Hippocampal formation (tissue), 2 donors: ENCODE measurements at regions not wholly inside any gene's neighbourhood (a gene's known extent, or its start where the extent isn't known, plus 50 kb on each side); places are given as distances from the start of the nearest gene placed in this dataset.
"Not testable (repeated sequence)": the region's sequence is repeated elsewhere in the genome, so short reads cannot be mapped to it uniquely, and the experiment has no call there.

ENCODE experiments used
- DNase-seq, 2 donors: peaks; one replicate each; lab custom pipeline; 2025; lab: John Stamatoyannopoulos, UW

DNA sequence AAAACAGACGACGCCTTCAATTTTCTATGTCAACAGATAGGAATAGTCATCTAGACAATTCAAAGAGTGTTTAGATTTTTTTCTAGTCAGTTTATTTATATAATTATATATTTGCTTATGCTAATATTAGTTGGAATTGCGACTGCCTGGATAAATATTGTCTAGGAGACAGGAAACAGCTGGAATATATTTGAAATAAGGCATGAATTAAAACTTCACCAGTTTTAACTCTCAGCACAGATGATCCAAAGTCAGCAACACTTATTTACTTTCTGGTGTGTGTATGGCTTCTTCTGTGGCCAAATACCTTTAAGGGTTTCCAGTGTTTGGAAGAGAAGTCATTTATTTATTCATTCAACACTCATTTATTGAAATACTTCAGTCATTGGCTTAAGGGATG is 1215.4 kb upstream of the USP15 start:
- DNase-seq = no peak

DNA sequence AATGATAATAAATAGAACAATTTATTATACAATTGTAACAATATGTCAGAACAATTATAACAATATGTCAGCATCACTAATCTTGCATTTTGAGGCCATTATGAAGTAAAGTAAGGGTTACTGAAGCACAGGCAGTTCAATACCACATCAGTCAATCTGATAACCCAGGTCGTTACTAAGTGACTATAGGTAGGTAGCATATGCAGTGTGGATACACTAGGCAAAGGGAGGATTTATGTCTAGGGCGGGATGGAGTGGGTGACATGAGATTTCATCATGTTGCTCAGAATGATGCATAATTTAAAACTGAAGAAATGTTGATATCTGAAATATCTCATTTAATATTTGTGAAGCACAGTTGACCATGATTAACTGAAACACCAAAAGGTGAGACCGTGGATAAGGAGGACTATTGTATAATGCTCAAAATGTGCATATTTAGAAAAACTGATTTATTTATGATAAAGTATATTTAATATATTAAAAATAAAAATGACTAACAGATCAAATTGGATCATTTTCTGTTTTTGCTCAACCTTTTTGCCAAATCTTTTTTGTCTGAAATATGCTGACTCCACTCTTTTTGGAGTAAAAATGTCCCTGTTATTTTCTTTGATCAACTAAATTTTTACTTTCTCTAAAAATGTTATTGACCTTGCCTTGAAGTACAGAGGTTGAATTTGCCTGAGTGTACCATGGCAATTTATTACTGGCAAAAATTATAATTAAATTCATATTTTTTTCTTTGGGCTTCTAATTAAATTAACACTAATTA is 1189.4 kb upstream of the USP15 start:
- no peak for DNase-seq

DNA sequence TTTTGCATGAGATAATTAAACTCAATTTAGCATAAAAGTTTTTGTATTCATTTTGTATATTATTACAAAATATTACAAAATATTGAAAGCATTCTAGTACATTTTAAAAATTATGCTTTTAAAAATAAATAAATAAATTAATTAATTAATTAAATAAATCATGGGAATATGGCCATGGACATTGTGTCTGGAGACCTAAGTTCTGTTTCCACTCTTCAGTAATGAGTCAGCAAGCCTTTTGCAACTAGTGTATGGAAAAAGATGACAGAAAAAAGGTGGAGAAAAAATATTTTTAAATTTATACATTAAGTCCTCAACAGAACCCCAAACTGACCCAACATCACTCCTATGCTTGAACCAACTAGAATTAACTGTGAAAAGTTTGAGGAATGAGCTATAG is 1187.5 kb upstream of the USP15 start:
- no peak for DNase-seq

DNA sequence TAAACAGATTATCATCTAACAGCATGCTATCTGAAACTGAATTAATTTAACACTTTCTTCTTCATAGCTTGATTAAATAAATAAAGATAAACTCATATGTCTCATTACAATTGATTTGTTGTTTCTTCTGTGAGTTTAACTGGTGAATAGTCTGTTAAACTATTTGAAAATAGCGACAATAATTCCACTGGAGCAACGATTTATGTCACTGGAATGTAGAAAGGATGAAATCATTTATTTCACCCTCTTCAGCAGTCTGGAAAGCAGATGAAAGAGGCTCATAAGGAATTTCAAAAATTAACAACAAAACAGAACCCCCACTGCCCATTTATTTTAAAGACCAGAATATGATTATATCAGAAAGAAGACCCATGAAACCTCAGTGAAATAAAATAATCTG is 1165.1 kb upstream of the USP15 start:
- no peak for DNase-seq

DNA sequence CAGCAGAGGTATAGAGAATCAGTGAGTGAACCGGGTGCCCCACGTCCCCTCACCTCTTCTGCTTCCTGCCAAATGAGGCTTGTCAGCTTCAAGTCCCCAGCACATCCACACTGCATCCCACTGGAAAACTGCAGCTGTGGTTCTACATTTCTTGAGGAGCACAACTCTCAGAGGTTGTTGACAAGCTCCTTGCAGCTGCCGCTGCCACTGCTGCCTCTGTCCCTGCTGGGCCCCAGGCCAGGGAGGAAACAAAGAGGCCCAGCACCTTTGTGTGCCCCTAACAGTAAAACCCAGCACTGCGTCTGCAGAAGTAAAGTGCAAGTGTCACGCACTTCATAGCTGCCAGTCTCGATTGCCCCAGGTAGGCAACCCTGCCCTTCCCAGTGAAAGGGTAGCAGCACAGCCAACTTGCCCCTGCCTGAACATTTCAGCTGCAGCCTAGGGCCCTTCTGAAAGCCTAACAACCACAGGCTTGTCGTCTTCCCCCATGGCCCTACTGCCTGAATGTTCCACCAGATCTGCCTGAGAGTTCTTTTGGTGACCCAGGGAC is 1162.1 kb upstream of the USP15 start:
- DNase-seq = no peak

DNA sequence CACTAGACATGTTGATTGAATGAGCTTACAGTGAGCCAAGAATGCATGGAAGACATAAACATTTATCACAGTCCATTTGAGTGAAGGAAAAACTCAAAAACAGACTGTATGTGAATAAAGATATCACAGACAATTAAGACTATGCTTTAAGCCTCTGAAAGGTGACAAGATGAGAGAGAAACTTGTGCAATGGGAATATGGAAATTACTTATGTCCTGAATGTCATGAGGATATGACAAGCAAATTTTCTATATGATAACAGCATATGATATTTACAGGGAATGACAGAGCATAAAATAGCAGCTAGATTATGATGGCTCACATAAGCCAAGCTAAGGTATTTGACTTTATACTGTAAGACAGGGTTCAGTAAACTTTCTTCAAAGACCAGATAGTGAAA is 1153.1 kb upstream of the USP15 start:
- DNase-seq = no peak

DNA sequence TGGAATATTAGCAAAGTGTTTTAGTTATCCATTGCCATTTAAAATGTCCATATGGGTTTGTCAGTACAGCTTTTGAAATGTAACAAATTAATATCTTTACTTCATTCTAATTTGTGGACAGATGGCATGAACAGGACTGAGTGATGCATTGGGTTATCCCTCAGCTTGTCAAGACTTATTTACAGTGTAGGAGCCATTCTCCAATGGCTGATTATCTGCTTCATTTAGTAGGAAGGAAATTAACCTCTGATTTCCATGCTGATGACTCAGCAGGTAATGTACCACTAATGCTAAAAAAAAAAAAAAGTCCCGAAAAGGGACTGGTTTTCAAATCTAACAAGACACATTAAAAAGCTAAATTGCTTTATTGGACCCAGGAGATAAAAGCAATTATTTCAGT is 1149.0 kb upstream of the USP15 start:
- DNase-seq = no peak

DNA sequence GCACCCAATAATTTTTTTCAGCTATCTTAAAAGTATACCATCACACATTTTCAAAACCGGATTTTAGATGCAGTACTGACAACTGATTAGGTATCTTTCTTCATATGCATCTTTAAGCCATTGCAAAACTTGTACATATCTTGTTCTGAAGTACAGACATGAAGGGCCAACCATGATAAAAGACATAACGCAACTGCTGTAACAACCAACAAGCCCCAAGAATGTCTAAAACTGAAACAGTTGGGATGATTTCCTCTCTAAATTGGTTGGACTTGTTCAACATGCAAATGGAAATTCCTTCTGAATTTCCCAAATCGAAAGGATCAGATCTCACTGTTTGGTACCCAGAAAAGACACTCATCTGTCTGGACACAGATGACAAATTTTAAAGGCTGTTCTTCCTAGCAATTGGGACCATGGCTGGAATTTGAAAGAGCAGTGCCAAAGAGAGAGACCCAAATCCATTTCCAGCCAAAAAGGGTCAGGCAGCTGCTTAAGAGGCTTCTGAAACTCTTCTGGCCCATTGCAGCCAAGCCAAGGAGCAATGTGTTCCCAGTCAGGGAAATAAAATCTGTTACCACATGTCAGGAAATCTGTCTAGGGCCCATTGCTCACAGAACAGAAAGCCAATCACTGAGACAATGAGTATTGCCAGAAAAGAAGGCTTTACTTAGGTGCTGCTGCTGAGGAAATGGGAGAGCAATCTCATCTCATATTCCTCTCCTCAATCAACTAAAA is 1122.4 kb upstream of the USP15 start:
- no peak for DNase-seq

DNA sequence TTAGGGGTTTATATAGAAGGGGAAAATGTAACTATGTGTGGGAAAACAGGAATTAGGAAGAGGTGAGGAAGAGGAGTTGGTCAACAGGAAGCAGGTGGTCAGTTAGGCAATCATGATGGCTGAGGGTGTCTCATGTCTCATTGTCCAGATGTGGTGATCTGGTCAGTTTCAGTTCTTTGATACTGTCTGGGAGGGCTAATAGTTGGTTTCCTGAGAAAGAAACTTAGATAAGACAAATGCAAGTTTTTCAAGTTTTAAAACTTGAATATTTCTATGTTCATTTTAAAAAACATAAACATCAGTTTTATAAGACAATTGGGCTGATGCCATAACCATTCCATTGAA is 1121.8 kb upstream of the USP15 start:
- no peak for DNase-seq

DNA sequence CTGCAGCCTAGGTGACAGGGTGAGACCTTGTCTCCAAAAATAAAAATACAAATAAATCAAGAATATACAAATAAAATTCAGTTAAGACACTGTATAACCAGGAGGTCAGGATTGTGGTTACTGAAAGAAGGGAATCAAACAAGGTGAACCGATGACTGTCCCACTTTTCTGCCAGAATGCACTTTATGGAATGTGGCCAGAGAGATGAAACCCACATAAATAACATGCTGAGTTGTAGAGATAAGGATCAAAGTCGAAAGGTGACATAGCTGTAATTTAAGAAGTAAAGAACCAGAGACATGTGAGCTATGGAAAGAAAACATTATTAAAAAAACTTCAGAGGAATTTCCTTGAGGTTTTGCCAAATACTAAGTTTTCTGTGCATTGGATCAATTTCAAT is 1098.2 kb upstream of the USP15 start:
- DNase-seq = no peak

DNA sequence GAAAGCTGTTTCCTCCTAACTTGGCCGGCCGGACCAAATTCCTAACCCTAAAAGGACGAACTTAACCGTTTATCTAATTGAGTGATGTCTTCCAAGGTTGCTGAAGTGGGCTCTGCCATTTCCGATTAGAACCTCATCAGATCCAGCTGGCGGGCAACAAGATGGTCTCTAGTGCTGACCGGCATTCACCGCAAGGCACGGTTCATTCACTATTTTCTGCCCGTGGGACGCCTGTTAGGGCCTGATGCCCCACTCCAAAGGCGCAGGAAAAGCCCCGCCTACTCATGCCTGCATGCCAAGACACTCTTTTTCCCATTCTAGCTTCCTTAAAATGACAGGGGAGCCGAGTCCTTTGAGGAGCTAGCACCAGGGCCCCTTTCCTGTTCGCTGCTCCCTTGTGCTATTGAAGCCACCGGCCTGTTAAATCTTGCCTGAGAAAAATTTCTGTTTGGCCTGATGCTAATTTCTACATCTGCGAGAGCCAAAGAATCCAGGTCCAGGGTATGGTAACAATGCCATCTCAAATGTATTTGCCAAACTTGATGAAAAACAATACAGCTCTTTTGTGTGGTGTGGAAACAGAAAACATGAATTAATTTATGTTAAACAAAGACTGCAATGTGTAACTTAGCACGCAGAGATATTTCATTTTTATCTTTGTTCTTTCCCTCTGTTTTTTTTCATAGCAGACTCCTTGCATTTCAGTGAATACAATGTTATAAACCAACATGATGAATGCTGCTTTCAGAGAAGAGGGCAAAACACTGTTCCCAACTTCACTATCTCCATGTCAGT is 1071.2 kb upstream of the USP15 start:
- DNase-seq = peak; percentile 41 to 43

DNA sequence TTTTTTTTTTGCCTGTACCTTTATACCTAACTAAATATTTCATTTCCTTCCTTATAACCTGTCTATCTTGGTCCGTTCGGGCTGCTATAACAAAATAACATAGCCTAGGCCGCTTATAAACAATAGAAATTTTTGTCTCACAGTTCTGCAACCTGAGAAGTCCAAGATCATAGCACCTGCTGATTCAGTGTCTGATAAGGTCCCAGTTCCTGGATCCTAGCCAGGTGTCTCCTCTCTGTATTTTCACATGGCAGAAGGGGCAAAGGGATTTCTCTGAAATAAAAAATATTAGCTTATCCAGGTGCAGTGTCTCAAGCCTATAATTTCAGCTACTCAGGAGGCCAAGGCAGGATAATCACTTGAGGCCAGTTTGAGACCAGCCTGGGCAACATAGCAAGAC is 1046.6 kb upstream of the USP15 start:
- no peak for DNase-seq

DNA sequence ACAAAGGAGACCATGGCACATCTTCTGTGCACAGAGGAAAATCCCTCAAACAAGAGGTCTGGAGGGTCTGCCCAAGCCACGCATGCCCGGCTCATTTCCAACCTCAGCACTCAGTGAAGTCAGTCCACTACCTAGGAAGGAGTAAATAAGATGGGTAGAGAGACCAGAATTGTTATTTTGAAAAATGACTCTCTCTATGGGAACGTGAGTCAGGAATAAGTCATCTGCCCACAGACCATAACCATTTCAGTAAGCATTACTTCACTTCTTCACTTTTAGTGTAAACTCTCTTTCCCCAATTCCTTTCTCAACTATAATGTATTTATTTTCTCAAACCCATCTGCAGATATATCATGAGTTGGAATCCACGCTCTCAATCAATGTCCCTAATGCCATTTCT is 1039.9 kb upstream of the USP15 start:
- DNase-seq = no peak

DNA sequence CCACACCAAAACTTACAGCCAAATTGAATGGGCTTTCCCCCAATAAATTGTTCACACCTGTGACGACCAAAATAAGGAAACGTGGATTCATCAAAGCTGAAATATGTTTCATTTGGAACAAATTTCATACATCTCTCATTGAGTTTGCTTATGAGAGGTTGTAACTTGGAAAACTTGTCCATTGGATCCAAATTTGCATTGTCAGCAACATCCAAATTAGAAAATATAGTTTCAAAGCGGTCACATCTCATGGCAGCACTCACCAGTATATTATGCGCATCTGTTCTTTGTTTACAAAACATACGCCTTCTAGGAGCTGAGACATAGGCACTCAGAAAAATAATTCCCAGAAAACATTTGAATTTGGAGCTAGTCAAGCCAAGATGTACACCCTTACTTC is 1028.2 kb upstream of the USP15 start:
- DNase-seq = no peak

DNA sequence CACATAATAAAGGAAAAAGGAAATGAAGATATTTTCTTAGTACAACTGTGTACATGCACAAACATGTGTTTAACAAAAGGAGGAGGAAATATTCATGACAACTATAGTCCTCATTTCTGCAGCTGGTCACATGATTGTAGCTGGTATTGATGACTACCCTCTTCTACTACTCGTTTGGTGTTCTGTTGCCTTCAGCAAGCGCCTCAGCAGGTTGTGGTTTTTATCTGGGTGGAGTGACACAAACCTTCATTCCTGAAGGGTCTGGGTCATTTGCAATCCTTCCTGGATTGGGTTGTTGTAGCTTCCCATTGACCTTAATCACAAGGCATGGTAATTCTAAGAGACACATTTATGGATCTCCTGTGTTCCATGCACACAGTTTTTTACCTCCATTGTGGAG is 1009.9 kb upstream of the USP15 start:
- no peak for DNase-seq

DNA sequence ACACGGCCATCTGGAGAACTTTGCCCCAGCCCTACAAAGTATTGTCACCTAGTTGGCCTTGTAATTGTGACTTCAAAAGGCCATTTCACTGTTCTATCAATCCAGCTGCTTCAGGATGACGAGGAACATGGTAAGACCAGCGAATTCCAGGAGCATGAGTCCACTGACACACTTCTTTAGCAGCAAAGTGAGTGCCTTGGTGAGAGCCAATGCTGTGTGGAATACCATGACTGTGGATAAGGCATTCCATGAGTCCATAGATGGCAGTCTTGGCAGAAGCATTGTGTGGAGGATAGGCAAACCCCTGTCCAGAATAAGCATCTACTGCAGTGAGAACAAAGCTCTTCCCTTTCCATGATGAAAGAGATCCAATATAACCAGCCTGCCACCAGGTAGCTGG is 1009.1 kb upstream of the USP15 start:
- no peak for DNase-seq

DNA sequence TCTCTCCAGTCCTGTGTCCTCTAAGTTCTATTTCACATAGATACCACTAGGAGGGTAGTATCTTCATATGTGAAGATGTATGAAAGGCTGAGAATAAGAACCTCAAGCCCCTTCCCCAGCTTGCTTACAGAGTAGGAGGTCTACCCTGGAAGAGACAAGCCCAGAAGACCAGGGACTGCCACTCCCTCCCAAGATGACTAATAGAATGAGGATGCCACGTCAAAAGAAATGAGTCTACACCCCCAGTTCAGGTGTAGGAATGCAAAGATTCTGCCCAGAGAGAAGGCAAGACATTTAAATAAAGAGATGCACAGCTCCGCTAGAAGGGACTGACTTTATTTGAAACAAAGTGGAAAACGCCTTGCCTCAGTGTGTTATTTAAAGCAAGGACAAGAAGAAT is 1006.0 kb upstream of the USP15 start:
- no peak for DNase-seq

DNA sequence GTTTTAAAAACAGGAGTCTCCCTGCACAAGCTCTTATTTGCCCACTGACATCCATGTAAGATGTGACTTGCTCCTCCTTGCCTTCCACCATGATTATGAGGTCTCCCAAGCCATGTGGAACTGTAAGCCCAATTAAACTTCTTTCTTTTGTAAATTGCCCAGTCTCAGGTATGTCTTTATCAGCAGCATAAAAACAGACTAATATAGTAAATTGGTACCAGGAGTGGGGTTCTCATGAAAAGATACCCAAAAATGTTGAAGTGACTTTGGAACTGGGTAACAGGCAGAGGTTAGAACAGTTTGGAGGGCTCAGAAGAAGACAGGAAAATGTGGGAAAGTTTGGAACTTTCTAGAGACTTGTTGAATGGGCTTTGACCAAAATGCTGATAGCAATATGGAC is 995.9 kb upstream of the USP15 start:
- not testable (repeated sequence) for DNase-seq

DNA sequence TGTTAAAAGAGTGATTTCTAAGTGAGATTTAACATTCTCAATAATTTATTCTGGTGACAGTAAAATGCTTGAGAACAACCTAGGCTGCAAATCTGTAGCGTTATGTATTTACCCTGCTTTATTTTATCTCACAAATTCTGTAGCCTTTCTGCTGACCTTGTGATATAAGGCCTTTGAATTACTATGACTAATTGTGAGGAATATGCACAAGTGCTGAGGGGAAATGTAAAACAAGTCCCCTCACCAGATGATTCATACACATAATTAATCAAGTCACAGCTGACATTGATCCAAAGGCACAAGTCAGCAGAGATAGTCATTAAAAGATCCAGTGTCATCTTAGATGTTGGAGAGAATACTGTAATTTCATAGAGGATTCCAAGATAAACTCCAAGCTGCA is 992.7 kb upstream of the USP15 start:
- DNase-seq = no peak

DNA sequence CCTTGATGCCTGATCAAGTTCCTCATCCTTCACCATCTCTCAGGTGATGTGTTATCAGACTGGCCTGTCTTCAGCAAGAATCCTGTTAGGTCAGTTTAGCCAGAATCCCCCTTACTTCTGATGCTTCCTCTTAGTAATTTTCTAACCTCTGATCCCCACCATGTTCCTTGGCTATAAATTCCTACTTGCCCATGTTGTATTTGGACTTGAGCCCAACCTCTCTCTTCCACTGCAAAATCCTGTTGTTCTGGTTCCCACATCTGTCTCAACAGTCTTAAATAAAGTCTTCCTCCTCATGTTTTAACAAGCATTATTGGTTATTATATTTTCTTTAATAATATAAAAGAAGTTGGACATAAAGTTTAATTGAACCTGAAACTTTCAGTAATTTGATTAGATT is 987.8 kb upstream of the USP15 start:
- DNase-seq = no peak

DNA sequence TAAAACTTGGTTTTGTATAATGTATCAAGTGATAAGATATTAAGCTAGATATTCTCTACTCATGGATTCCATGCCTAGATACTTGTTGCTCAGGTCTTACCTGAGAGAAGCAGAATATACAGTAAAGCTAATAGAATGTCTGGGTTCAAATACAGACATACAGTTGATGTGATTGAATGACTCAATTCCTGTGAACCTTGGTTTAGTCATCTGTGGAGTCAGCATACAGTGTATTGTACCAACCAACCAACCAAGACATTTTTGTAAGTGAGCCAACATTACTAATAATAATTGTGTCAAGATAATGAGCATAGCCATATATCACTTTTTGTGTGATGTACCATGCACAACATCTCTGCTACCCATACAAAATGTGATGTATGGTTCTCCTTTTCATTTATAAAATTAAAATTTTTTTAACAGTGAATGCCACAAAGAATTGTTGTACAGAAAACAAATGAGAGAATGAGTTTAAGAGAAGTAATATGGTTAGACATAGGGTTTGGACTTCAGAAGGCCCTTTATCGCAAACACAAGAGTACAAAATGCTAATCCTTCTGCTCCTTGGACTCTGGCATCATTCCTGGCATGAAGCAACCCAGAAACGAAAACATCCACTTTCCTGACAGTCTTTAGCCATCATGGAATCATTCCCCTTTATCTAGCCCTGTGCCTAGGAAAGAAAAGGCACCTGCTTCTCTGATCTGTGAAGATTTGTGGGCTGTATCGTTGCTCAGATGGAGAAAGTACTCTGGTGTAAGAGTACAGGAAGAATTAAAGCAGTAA is 977.2 kb upstream of the USP15 start:
- DNase-seq = no peak

DNA sequence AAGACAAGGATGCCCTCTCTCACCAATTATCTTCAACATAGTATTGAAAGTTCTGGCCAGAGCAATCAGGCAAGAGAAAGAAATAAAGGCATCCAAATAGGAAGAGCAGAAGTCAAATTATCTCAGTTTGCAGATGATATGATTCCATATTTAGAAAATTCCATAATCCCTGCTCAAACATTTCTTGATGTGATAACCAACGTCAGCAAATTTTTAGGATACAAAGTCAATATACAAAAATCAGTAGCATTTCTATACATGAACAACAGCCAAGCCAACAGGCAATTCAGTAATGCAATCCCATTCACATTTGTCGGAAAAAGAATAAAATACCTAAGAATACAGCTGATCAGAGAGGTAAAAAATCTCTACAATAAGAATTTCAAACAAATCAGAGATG is 969.7 kb upstream of the USP15 start:
- DNase-seq = no peak
